ENCODE measurements at regions not wholly inside any gene's neighbourhood (a gene's known extent, or its start where the extent isn't known, plus 50 kb on each side); places are given as distances from the start of the nearest gene placed in this dataset.

DNA sequence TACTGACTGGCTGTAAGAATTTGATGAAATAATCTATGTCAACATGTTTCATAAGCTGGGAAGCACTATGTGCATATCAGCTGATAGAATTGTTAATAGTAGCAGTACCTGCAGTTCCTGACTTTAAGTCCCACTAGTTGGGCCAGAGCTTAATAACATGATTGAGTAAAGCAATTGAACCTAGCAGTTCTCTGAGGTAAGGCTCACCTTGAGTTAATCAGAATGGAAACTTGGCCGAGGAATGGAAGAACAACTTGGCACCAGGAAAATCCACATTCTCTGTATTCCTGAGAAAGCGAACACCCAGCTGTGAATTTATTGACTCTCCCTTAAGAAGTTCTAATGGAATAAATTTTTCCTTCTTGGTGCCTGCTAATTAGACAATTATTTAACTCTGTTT is 262.6 kb downstream of the IGSF11 start:
- Histone ChIP-seq H3K9me3 (ENCODE audit: insufficient read depth, low read depth) (no peaks in the 10 kb centered on the region), H3K36me3 (ENCODE audit: low read depth) (no peaks in the 10 kb centered on the region), H3K4me2 (no peak overlapping the region), H3K79me2 (ENCODE audit: low read depth) (no peaks in the 10 kb centered on the region), H2AFZ (no peak overlapping the region), H3F3A (ENCODE audit: insufficient read depth, low read depth) (no peaks in the 10 kb centered on the region), H3K4me3 (no peak overlapping the region), H4K20me1 (ENCODE audit: insufficient read depth) (no peaks in the 10 kb centered on the region), H3K4me1 (replicated peaks; ENCODE audit: insufficient read depth) (no peaks in the 10 kb centered on the region), H3K27ac (no peak overlapping the region), H3K27me3 (ENCODE audit: insufficient read depth, low read depth) (no peaks in the 10 kb centered on the region), H3K9me2 (ENCODE audit: insufficient read depth) (no peaks in the 10 kb centered on the region)
- no peak for DNase-seq
- no TSS peak for BruUV-seq (replicated peaks)
- ChIA-PET POLR2A (ENCODE audit: unreplicated experiment) (no interaction called here), CTCF (no interaction called here)
- intact Hi-C loops (cut with micrococcal nuclease; ENCODE audit: unreplicated experiment), result no loop called here
- TF ChIP-seq, protein P1, sequence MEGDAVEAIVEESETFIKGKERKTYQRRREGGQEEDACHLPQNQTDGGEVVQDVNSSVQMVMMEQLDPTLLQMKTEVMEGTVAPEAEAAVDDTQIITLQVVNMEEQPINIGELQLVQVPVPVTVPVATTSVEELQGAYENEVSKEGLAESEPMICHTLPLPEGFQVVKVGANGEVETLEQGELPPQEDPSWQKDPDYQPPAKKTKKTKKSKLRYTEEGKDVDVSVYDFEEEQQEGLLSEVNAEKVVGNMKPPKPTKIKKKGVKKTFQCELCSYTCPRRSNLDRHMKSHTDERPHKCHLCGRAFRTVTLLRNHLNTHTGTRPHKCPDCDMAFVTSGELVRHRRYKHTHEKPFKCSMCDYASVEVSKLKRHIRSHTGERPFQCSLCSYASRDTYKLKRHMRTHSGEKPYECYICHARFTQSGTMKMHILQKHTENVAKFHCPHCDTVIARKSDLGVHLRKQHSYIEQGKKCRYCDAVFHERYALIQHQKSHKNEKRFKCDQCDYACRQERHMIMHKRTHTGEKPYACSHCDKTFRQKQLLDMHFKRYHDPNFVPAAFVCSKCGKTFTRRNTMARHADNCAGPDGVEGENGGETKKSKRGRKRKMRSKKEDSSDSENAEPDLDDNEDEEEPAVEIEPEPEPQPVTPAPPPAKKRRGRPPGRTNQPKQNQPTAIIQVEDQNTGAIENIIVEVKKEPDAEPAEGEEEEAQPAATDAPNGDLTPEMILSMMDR (conservative IDR thresholded peaks at IDR 0.05), result no peak
- no peak for TF ChIP-seq EZH2 (IDR thresholded peaks at IDR 0.05; ENCODE audit: low read depth)

DNA sequence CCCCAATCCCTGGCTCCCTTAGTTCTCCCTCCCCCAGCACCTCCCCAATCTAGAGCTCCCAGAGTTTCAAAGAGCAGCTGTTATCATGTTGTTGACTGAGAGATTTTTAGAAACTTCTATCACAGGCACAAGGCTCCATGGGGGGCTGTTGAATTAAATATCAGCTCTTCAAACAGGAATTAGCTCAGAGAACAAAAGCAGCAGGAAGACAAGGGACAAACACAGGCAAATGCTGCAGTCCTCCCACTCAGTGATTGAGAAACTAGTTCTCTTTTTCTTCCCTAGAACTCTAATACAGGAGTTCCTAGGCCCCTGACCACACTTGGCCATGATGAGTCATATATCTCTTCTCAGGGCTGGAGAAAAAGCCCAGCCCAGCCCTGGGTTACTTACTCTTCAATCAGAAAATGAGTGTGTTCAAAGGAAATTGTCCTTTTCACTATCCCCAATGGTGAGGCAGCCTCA is 262.1 kb downstream of the IGSF11 start:
- BruUV-seq (replicated peaks), result no TSS peak
- Histone ChIP-seq H4K20me1 (ENCODE audit: insufficient read depth) (no peaks in the 10 kb centered on the region), H2AFZ (no peak overlapping the region), H3K9me2 (ENCODE audit: insufficient read depth) (no peaks in the 10 kb centered on the region), H3K36me3 (ENCODE audit: low read depth) (no peaks in the 10 kb centered on the region), H3K4me2 (no peak overlapping the region), H3K79me2 (ENCODE audit: low read depth) (no peaks in the 10 kb centered on the region), H3K4me1 (replicated peaks; ENCODE audit: insufficient read depth) (no peaks in the 10 kb centered on the region), H3K9me3 (ENCODE audit: insufficient read depth, low read depth) (no peaks in the 10 kb centered on the region), H3K27ac (no peak overlapping the region), H3K4me3 (no peak overlapping the region), H3K27me3 (ENCODE audit: insufficient read depth, low read depth) (no peaks in the 10 kb centered on the region), H3F3A (ENCODE audit: insufficient read depth, low read depth) (no peaks in the 10 kb centered on the region)
- TF ChIP-seq, protein P1 (conservative IDR thresholded peaks at IDR 0.05), result no peak
- no peak for TF ChIP-seq EZH2 (IDR thresholded peaks at IDR 0.05; ENCODE audit: low read depth)
- ChIA-PET POLR2A (ENCODE audit: unreplicated experiment) (no interaction called here), CTCF (no interaction called here)
- DNase-seq, result no peak
- intact Hi-C loops (cut with micrococcal nuclease; ENCODE audit: unreplicated experiment), result no loop called here

DNA sequence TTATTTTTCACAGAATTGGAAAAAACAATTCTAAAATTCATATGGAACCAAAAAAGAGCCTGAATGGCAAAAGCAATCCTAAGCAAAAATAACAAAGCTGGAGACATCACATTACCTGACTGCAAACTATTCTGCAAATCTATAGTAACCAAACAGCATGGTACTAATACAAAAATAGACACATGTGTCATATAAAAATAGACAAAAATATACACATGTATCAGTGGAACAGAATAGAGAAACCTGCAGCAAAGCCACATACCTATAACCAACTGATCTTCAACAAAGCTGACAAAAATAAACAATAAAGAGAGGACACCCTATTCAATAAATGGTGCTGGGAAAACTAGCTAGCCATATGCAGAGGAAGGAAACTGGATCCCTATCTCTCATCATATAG is 259.6 kb downstream of the IGSF11 start:
- H3F3A ChIP-seq (ENCODE audit: insufficient read depth, low read depth), result no peaks in the 10 kb centered on the region
- no peaks in the 10 kb centered on the region for H3K36me3 ChIP-seq (ENCODE audit: low read depth)
- no peaks in the 10 kb centered on the region for H3K27me3 ChIP-seq (ENCODE audit: insufficient read depth, low read depth)
- TF ChIP-seq EZH2 (IDR thresholded peaks at IDR 0.05; ENCODE audit: low read depth), result no peak
- TF ChIP-seq, protein P1 (conservative IDR thresholded peaks at IDR 0.05), result no peak
- H3K79me2 ChIP-seq (ENCODE audit: low read depth), result no peaks in the 10 kb centered on the region
- H3K27ac ChIP-seq, result no peak overlapping the region
- no peaks in the 10 kb centered on the region for H4K20me1 ChIP-seq (ENCODE audit: insufficient read depth)
- no peak for DNase-seq
- H3K4me3 ChIP-seq, result no peak overlapping the region
- intact Hi-C loops (cut with micrococcal nuclease; ENCODE audit: unreplicated experiment), result no loop called here
- CTCF ChIA-PET, result no interaction called here
- no peak overlapping the region for H3K4me2 ChIP-seq
- no peaks in the 10 kb centered on the region for H3K9me3 ChIP-seq (ENCODE audit: insufficient read depth, low read depth)
- BruUV-seq (replicated peaks), result no TSS peak
- POLR2A ChIA-PET (ENCODE audit: unreplicated experiment), result no interaction called here
- H2AFZ ChIP-seq, result no peak overlapping the region
- H3K9me2 ChIP-seq (ENCODE audit: insufficient read depth), result no peaks in the 10 kb centered on the region
- no peaks in the 10 kb centered on the region for H3K4me1 ChIP-seq (replicated peaks; ENCODE audit: insufficient read depth)

Data from PC-9 (cell line).